PC-3 (cell line): ENCODE measurements at regions not wholly inside any gene's neighbourhood (a gene's known extent, or its start where the extent isn't known, plus 50 kb on each side); places are given as distances from the start of the nearest gene placed in this dataset.

Experiments used
- ATAC-seq: fragments of 200-7000 bp; cut with Tn5 transposase; 2 replicates; pipeline ENCODE4 v1.9.1; 2020; ENCODE audit warnings: mild to moderate bottlenecking, moderate library complexity
- BruUV-seq: library from RNA; stranded (reverse); fragments of 400-500 nt; replicated peaks from 2 replicates; lab custom pipeline; 2021; lab: Mats Ljungman, UMichigan
- CTCF ChIA-PET: fragments of 300-600 bp; sonication (Branson Sonifier 250); formaldehyde crosslinking; loops from one replicate; lab custom pipeline; 2022; ENCODE audit warnings: antibody characterized with exemption; lab: Charles Lee
- POLR2A ChIA-PET: fragments of 300-600 bp; sonication (Branson Sonifier 250); formaldehyde crosslinking; loops from one replicate; lab custom pipeline; 2022; ENCODE audit warnings: antibody characterized with exemption; ENCODE audit not compliant: unreplicated experiment; lab: Charles Lee
- DNase-seq: peaks from one replicate; pipeline ENCODE4 v3.0.0-alpha.2; 2015
- H2AFZ ChIP-seq: fragments of 300-600 bp; sonication (generic); 2 replicates; pipeline ENCODE4 v1.6.0; 2016; ENCODE audit warnings: antibody characterized with exemption, low read length
- H3F3A ChIP-seq: fragments of 300-600 bp; sonication (generic); one replicate; pipeline ENCODE4 v1.6.0; 2017; ENCODE audit warnings: antibody characterized with exemption, low read length, control low read depth, mild to moderate bottlenecking; ENCODE audit not compliant: unreplicated experiment
- H3K27ac ChIP-seq: fragments of 300-600 bp; sonication (generic); 2 replicates; pipeline ENCODE4 v1.5.1; 2016; ENCODE audit warnings: mild to moderate bottlenecking, low read length
- H3K27me3 ChIP-seq: fragments of 300-600 bp; sonication (generic); 2 replicates; pipeline ENCODE4 v1.6.1; 2016; ENCODE audit warnings: low read length, mixed read lengths
- H3K36me3 ChIP-seq: fragments of 300-600 bp; sonication (generic); 2 replicates; pipeline ENCODE4 v1.6.1; 2016; ENCODE audit warnings: low read depth, mixed run types, low read length, mixed read lengths
- H3K4me1 ChIP-seq: fragments of 300-600 bp; sonication (generic); 2 replicates; pipeline ENCODE4 v1.5.1; 2016; ENCODE audit warnings: low read length; ENCODE audit not compliant: insufficient read depth
- H3K4me2 ChIP-seq: fragments of 300-600 bp; sonication (generic); 2 replicates; pipeline ENCODE4 v1.6.0; 2016; ENCODE audit warnings: low read length
- H3K4me3 ChIP-seq: fragments of 300-600 bp; sonication (generic); 2 replicates; pipeline ENCODE4 v1.5.1; 2016; ENCODE audit warnings: mild to moderate bottlenecking, low read length, mixed read lengths
- H3K79me2 ChIP-seq: fragments of 300-600 bp; sonication (generic); 2 replicates; pipeline ENCODE4 v1.6.1; 2017; ENCODE audit warnings: low read length, mixed read lengths
- H3K9ac ChIP-seq: fragments of 300-600 bp; sonication (generic); 2 replicates; pipeline ENCODE4 v1.6.0; 2016; ENCODE audit warnings: mild to moderate bottlenecking, low read length
- H3K9me2 ChIP-seq: fragments of 300-600 bp; sonication (generic); replicated peaks from 2 replicates; pipeline ENCODE4 v1.6.1; 2016; ENCODE audit warnings: mixed run types, low read length, mixed read lengths
- H3K9me3 ChIP-seq: fragments of 300-600 bp; sonication (generic); 2 replicates; pipeline ENCODE4 v1.6.1; 2016; ENCODE audit warnings: low read length, mixed read lengths
- H4K20me1 ChIP-seq: fragments of 300-600 bp; sonication (generic); 2 replicates; pipeline ENCODE4 v1.6.1; 2016; ENCODE audit warnings: low read length, mixed read lengths
- EZH2 ChIP-seq: fragments of 300-600 bp; sonication (generic); IDR thresholded peaks from one replicate; pipeline ENCODE4 v1.6.1; 2017; ENCODE audit warnings: antibody characterized with exemption, mild to moderate bottlenecking, low read length; ENCODE audit not compliant: unreplicated experiment
- EZH2phosphoT487 ChIP-seq: fragments of 300-600 bp; sonication (generic); IDR thresholded peaks from 2 replicates; pipeline ENCODE4 v1.6.1; 2018; ENCODE audit warnings: mild to moderate bottlenecking, antibody characterized with exemption, low read length, borderline replicate concordance
- intact Hi-C: fragments of 100-400 bp; cut with micrococcal nuclease; formaldehyde crosslinking; loops from 2 replicates; pipeline ENCODE4 v1.9.0; 2023
- TF ChIP-seq, protein P1 (sequence below): fragments of 300-600 bp; sonication (generic); conservative IDR thresholded peaks from 2 replicates; pipeline ENCODE4 v1.5.1; 2017; ENCODE audit warnings: antibody characterized with exemption, low read depth, mild to moderate bottlenecking, low read length

DNA sequence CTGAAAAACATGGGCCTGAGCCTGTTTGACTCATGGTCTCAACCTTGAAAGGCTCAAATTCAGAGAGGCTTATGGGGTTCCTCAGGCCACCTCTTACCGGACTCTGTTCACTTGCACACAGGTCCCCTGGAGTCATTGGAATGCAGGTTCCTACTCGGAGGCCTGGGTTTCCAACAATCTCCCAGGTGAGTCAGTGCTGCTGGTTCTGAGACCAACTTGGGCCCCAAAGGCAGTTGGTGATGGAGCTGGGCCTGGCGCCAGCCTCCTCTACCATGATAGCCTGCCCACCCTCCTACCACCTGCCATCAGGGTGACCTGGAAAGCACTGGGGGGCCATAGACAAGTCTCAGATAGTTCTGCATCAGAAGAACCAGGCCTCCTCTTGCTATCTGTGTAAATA lies 188.4 kb downstream of the RGS3 start:
- Histone ChIP-seq H3K4me3 (no peak overlapping the region), H4K20me1 (no peaks in the 10 kb centered on the region), H3K9ac (no peak overlapping the region), H3K79me2 (no peaks in the 10 kb centered on the region), H3K9me3 (no peaks in the 10 kb centered on the region), H3K36me3 (no peaks in the 10 kb centered on the region), H3K27ac (no peak overlapping the region), H3K4me1 (peaks cover 18% of the 10 kb centered on the region), H3K27me3 (no peaks in the 10 kb centered on the region), H3F3A (no peaks in the 10 kb centered on the region), H3K4me2 (no peak overlapping the region), H3K9me2 (no peaks in the 10 kb centered on the region), H2AFZ (no peak overlapping the region)
- intact Hi-C loops: loop anchor here (2.0 to 10.0 kb wide), 3 partner anchors 31 to 727 kb away; partner anchors contain the start of gene RNF183
- TF ChIP-seq, protein P1, sequence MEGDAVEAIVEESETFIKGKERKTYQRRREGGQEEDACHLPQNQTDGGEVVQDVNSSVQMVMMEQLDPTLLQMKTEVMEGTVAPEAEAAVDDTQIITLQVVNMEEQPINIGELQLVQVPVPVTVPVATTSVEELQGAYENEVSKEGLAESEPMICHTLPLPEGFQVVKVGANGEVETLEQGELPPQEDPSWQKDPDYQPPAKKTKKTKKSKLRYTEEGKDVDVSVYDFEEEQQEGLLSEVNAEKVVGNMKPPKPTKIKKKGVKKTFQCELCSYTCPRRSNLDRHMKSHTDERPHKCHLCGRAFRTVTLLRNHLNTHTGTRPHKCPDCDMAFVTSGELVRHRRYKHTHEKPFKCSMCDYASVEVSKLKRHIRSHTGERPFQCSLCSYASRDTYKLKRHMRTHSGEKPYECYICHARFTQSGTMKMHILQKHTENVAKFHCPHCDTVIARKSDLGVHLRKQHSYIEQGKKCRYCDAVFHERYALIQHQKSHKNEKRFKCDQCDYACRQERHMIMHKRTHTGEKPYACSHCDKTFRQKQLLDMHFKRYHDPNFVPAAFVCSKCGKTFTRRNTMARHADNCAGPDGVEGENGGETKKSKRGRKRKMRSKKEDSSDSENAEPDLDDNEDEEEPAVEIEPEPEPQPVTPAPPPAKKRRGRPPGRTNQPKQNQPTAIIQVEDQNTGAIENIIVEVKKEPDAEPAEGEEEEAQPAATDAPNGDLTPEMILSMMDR: no peak
- no peak for TF ChIP-seq EZH2phosphoT487
- ATAC-seq (no peak), DNase-seq (no peak)
- BruUV-seq: no TSS peak
- ChIA-PET CTCF (no interaction called here), POLR2A (no interaction called here)

DNA sequence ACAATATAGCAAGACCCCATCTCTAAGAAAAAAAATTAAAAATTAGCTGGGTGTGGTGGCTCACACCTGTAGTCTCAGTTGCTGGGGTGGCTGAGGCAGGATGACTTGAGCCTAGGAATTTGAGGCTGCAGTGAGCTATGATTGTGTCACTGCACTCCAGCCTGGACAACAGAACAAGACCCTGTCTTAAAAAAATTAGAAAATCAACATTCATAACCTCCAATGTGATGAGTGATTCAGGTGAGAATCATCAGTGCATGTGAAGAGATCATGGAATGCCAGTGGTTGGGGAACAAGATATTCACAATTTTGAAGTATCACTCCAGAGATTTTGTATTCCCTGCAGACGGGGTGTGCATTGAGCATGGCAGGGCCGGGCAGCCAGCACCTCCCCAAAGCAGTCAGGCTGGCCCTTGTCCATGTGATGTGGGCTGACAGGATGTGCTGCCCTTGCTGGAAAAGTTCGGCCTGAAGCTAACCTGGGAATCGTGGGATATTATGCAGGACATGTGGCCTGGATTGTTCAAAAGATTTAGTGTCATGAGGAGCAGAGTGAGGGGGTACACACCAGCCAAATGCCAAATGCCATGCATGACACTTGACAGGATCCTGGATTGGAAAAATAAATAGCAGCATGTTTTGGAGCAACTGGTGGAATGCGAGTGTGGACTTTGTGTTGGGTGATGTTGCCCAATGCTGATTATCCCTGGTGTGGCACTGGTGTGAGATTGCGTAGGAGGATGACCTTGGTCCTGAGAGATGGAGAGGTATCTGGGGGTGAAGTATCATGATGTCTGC lies 189.0 kb downstream of the RGS3 start:
- Histone ChIP-seq H3K27me3 (no peaks in the 10 kb centered on the region), H3K27ac (no peak overlapping the region), H3K9ac (no peak overlapping the region), H3F3A (no peaks in the 10 kb centered on the region), H3K9me2 (no peaks in the 10 kb centered on the region), H2AFZ (no peak overlapping the region), H3K9me3 (no peaks in the 10 kb centered on the region), H3K79me2 (no peaks in the 10 kb centered on the region), H3K4me2 (no peak overlapping the region), H3K36me3 (no peaks in the 10 kb centered on the region), H3K4me3 (no peak overlapping the region), H4K20me1 (no peaks in the 10 kb centered on the region), H3K4me1 (peaks cover 18% of the 10 kb centered on the region)
- ATAC-seq (no peak), DNase-seq (peak; percentile 17)
- intact Hi-C loops: loop anchor here (10.0 kb wide), 2 partner anchors 348 to 728 kb away; partner anchors contain the start of gene RNF183
- ChIA-PET CTCF (interaction anchor here (0.7 kb wide), 1 partner anchor 64 kb away, joined by 3 read pairs; no protein-coding TSS in a partner anchor), POLR2A (no interaction called here)
- BruUV-seq: no TSS peak
- TF ChIP-seq EZH2phosphoT487: no peak
- TF ChIP-seq, protein P1: no peak
- no peak for TF ChIP-seq EZH2
